Panc1 (cell line): ENCODE measurements at regions not wholly inside any gene's neighbourhood (a gene's known extent, or its start where the extent isn't known, plus 50 kb on each side); places are given as distances from the start of the nearest gene placed in this dataset.

Experiments
- ATAC-seq: fragments of 200-7000 bp; cut with Tn5 transposase; 2 replicates; pipeline ENCODE4 v1.9.1; 2020; ENCODE audit warnings: mild to moderate bottlenecking, moderate library complexity
- BruUV-seq: library from RNA; stranded (reverse); fragments of 400-500 nt; replicated peaks from 2 replicates; lab custom pipeline; 2021; lab: Mats Ljungman, UMichigan
- CTCF ChIA-PET: fragments of 300-600 bp; sonication (Branson Sonifier 250); formaldehyde crosslinking; loops from one replicate; lab custom pipeline; 2022; ENCODE audit warnings: antibody characterized with exemption; lab: Charles Lee
- POLR2A ChIA-PET: fragments of 300-600 bp; sonication (Branson Sonifier 250); formaldehyde crosslinking; loops from one replicate; lab custom pipeline; 2022; ENCODE audit warnings: antibody characterized with exemption; lab: Charles Lee
- DNase-seq: peaks from one replicate; pipeline ENCODE4 v3.0.0-alpha.2; 2010; ENCODE audit warnings: low read depth, low spot score
- H3K27ac ChIP-seq: 2 replicates; pipeline ENCODE4 v1.5.1; 2011; ENCODE audit warnings: mild to moderate bottlenecking, low read length, inconsistent platforms
- H3K27me3 ChIP-seq: fragments of 200-500 bp; sonication (Bioruptor generic); 2 replicates; pipeline ENCODE4 v1.6.0; 2014; ENCODE audit warnings: low read length, inconsistent platforms; ENCODE audit not compliant: control insufficient read depth, insufficient read depth
- H3K36me3 ChIP-seq: fragments of 200-500 bp; sonication (Bioruptor generic); 2 replicates; pipeline ENCODE4 v1.5.1; 2014; ENCODE audit warnings: inconsistent platforms, mild to moderate bottlenecking, low read length, moderate library complexity; ENCODE audit not compliant: control insufficient read depth, insufficient read depth
- H3K4me1 ChIP-seq: 2 replicates; pipeline ENCODE4 v1.5.1; 2011; ENCODE audit warnings: inconsistent platforms, mild to moderate bottlenecking, low read length, moderate library complexity; ENCODE audit not compliant: control insufficient read depth, insufficient read depth
- H3K4me3 ChIP-seq, 2 experiments: 2 replicates each; pipeline ENCODE4 v1.5.1; 2011 to 2012; ENCODE audit warnings: low read depth in 2 of 2, low read length in 2 of 2, mild to moderate bottlenecking in 2 of 2, inconsistent platforms in 1 of 2, moderate library complexity in 1 of 2
- H3K9me3 ChIP-seq: fragments of 200-500 bp; sonication (Bioruptor generic); 2 replicates; pipeline ENCODE4 v1.5.1; 2014; ENCODE audit warnings: low read depth, mild to moderate bottlenecking, inconsistent platforms, low read length, moderate library complexity; ENCODE audit not compliant: control insufficient read depth, insufficient read depth
- POLR2AphosphoS5 ChIP-seq: IDR thresholded peaks from 2 replicates; pipeline ENCODE4 v1.6.1; 2012; ENCODE audit warnings: mild to moderate bottlenecking, low read depth, low read length, moderate library complexity
- SIN3A ChIP-seq: IDR thresholded peaks from 2 replicates; pipeline ENCODE4 v1.6.1; 2012; ENCODE audit warnings: low read depth, mild to moderate bottlenecking, low read length, moderate library complexity, borderline replicate concordance; ENCODE audit not compliant: insufficient read depth
- TCF7L2 ChIP-seq: IDR thresholded peaks from 2 replicates; pipeline ENCODE4 v1.6.1; 2011; ENCODE audit warnings: mild to moderate bottlenecking, low read depth, low read length, inconsistent platforms
- in situ Hi-C: cut with HindIII; loops from 2 replicates; pipeline ENCODE4 v1.10.0; 2016; ENCODE audit warnings: low sequenced_read_pairs, low pct_unique_long_range_greater_than_20kb
- intact Hi-C: fragments of 100-400 bp; cut with micrococcal nuclease; formaldehyde crosslinking; loops from one replicate; pipeline ENCODE4 v1.10.0; 2022; ENCODE audit not compliant: unreplicated experiment
- TF ChIP-seq, protein P1 (sequence below), 2 experiments: IDR thresholded peaks; 2 replicates each; pipeline ENCODE4 v1.6.1; 2011 to 2012; ENCODE audit warnings: low read depth in 2 of 2, control low read depth in 1 of 2, low read length in 1 of 2, mild to moderate bottlenecking in 1 of 2, moderate library complexity in 1 of 2; ENCODE audit not compliant: insufficient read depth in 1 of 2
- TF ChIP-seq, protein P2 (sequence below): fragments of 450-650 bp; IDR thresholded peaks from 2 replicates; pipeline ENCODE4 v1.5.1; 2017; ENCODE audit warnings: mild to moderate bottlenecking

DNA sequence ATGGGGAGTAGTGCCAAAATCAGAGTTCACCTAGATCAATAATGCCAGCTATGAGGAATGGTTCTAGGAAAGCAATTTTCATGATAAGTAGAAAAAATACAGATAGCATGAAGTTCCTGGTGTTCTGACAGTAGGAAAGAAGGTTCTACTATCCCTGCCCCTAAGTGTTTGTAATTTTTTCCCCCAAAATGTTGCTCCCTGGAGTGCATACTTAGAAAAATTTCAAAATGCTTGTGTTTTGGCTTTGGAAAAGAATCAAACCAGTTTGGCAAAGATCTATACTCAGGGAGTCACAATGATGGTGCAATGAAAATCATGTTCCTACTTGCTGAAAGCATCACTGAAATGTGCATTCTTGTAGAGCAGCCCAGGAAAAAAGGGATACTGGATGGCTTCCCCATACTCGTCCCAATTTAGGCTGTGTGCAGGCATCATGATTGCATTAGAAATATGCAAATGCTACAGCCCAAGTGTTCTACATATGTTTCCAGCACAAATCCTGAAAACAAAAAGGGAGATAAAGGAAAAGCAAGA lies 74.7 kb downstream of the LPAR4 start:
- DNase-seq: no peak
- intact Hi-C loops (no loop called here), in situ Hi-C loops (no loop called here)
- POLR2A ChIA-PET: no interaction called here
- Histone ChIP-seq H3K27me3 (no peaks in the 10 kb centered on the region), H3K27ac (no peak overlapping the region), H3K4me3 (no peak overlapping the region), H3K36me3 (no peaks in the 10 kb centered on the region), H3K9me3 (no peaks in the 10 kb centered on the region), H3K4me1 (no peaks in the 10 kb centered on the region)
- TF ChIP-seq, protein P1, sequence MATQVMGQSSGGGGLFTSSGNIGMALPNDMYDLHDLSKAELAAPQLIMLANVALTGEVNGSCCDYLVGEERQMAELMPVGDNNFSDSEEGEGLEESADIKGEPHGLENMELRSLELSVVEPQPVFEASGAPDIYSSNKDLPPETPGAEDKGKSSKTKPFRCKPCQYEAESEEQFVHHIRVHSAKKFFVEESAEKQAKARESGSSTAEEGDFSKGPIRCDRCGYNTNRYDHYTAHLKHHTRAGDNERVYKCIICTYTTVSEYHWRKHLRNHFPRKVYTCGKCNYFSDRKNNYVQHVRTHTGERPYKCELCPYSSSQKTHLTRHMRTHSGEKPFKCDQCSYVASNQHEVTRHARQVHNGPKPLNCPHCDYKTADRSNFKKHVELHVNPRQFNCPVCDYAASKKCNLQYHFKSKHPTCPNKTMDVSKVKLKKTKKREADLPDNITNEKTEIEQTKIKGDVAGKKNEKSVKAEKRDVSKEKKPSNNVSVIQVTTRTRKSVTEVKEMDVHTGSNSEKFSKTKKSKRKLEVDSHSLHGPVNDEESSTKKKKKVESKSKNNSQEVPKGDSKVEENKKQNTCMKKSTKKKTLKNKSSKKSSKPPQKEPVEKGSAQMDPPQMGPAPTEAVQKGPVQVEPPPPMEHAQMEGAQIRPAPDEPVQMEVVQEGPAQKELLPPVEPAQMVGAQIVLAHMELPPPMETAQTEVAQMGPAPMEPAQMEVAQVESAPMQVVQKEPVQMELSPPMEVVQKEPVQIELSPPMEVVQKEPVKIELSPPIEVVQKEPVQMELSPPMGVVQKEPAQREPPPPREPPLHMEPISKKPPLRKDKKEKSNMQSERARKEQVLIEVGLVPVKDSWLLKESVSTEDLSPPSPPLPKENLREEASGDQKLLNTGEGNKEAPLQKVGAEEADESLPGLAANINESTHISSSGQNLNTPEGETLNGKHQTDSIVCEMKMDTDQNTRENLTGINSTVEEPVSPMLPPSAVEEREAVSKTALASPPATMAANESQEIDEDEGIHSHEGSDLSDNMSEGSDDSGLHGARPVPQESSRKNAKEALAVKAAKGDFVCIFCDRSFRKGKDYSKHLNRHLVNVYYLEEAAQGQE (IDR thresholded peaks at IDR 0.05; ENCODE audit: insufficient read depth in 1 of 2, low read depth in 2 of 2, low read length in 1 of 2): no peak
- TF ChIP-seq TCF7L2 (no peak), SIN3A (no peak), POLR2AphosphoS5 (no peak)
- TF ChIP-seq, protein P2, sequence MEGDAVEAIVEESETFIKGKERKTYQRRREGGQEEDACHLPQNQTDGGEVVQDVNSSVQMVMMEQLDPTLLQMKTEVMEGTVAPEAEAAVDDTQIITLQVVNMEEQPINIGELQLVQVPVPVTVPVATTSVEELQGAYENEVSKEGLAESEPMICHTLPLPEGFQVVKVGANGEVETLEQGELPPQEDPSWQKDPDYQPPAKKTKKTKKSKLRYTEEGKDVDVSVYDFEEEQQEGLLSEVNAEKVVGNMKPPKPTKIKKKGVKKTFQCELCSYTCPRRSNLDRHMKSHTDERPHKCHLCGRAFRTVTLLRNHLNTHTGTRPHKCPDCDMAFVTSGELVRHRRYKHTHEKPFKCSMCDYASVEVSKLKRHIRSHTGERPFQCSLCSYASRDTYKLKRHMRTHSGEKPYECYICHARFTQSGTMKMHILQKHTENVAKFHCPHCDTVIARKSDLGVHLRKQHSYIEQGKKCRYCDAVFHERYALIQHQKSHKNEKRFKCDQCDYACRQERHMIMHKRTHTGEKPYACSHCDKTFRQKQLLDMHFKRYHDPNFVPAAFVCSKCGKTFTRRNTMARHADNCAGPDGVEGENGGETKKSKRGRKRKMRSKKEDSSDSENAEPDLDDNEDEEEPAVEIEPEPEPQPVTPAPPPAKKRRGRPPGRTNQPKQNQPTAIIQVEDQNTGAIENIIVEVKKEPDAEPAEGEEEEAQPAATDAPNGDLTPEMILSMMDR: no peak
- ATAC-seq: no peak
- CTCF ChIA-PET: no interaction called here
- no TSS peak for BruUV-seq

DNA sequence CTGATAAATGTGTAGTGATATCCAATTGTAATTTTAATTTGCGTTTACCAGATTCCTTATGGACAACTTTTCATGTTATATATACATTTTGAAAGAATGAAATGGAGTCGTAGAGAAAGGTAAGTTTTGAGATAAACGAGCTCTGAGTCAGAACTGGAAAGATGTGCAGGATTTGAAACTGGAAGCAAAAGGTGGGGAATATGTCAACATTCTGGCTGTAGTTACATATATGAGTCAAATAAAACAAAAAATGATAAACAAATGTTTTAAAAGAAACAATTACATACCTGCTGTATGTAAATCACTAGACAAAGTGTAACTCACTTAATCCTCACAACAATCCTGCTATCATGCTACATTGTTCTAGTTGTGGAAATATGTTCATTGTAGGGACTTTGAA lies 84.0 kb downstream of the LPAR4 start:
- no peak for DNase-seq
- ATAC-seq: no peak

More for the DNA sequence above, 84.0 kb downstream of the LPAR4 start:
- no TSS peak for BruUV-seq
- Histone ChIP-seq H3K4me3 (no peak overlapping the region), H3K4me1 (no peaks in the 10 kb centered on the region), H3K27me3 (no peaks in the 10 kb centered on the region), H3K36me3 (no peaks in the 10 kb centered on the region), H3K27ac (no peak overlapping the region), H3K9me3 (no peaks in the 10 kb centered on the region)
- CTCF ChIA-PET: no interaction called here
- intact Hi-C loops (no loop called here), in situ Hi-C loops (no loop called here)
- TF ChIP-seq SIN3A (no peak), TCF7L2 (no peak), POLR2AphosphoS5 (no peak)
- TF ChIP-seq, protein P1 (IDR thresholded peaks at IDR 0.05; ENCODE audit: insufficient read depth in 1 of 2, low read depth in 2 of 2, low read length in 1 of 2): no peak
- TF ChIP-seq, protein P2: no peak
- POLR2A ChIA-PET: no interaction called here
